SJCRH30 (cell line): ENCODE measurements at regions not wholly inside any gene's neighbourhood (a gene's known extent, or its start where the extent isn't known, plus 50 kb on each side); places are given as distances from the start of the nearest gene placed in this dataset.
"Not testable (repeated sequence)": the region's sequence is repeated elsewhere in the genome, so short reads cannot be mapped to it uniquely, and the experiment has no call there.

Experiments used
- DNase-seq, 2 experiments: peaks; one replicate each; pipeline ENCODE4 v3.0.0-alpha.2; 2015 to 2020
- H3K27ac ChIP-seq: fragments of 250-450 bp; sonication (Bioruptor Pico); 2 replicates; pipeline ENCODE4 v1.5.1; 2020; ENCODE audit warnings: mild to moderate bottlenecking, moderate library complexity
- H3K27me3 ChIP-seq: fragments of 250-450 bp; sonication (Bioruptor Pico); 2 replicates; pipeline ENCODE4 v1.5.1; 2020; ENCODE audit warnings: mild to moderate bottlenecking, moderate library complexity
- H3K36me3 ChIP-seq: fragments of 250-450 bp; sonication (Bioruptor Pico); 2 replicates; pipeline ENCODE4 v1.5.1; 2020; ENCODE audit warnings: mild to moderate bottlenecking, moderate library complexity
- H3K4me1 ChIP-seq: fragments of 250-450 bp; sonication (Bioruptor Pico); 2 replicates; pipeline ENCODE4 v1.5.1; 2020; ENCODE audit warnings: mild to moderate bottlenecking, moderate library complexity
- H3K4me3 ChIP-seq: fragments of 250-450 bp; sonication (Bioruptor Pico); 2 replicates; pipeline ENCODE4 v1.5.1; 2020; ENCODE audit warnings: mild to moderate bottlenecking, moderate library complexity
- H3K9me3 ChIP-seq: fragments of 250-450 bp; sonication (Bioruptor Pico); replicated peaks from 2 replicates; pipeline ENCODE4 v1.5.1; 2020; ENCODE audit warnings: mild to moderate bottlenecking, moderate library complexity

GRCh38 chr3:187473778-187474406 lies 105.7 kb downstream of the RTP4 start:
- DNase-seq = peak in 1 of 2 experiments; percentile 8
- Histone ChIP-seq H3K4me3 (no peak overlapping the region), H3K4me1 (no peaks in the 10 kb centered on the region), H3K36me3 (no peaks in the 10 kb centered on the region), H3K9me3 (no peaks in the 10 kb centered on the region), H3K27ac (no peak overlapping the region), H3K27me3 (no peaks in the 10 kb centered on the region)

- H3K4me3 ChIP-seq, H3K9me3 ChIP-seq, H3K4me1 ChIP-seq, H3K27me3 ChIP-seq, H3K27ac ChIP-seq, DNase-seq, H3K36me3 ChIP-seq: not testable (repeated sequence)
Measured at GRCh38 chr3:187466306-187466705, 98.1 kb downstream of the RTP4 start.

- Histone ChIP-seq H3K4me1 (no peaks in the 10 kb centered on the region), H3K36me3 (no peaks in the 10 kb centered on the region), H3K9me3 (no peaks in the 10 kb centered on the region), H3K27me3 (no peaks in the 10 kb centered on the region), H3K27ac (no peak overlapping the region), H3K4me3 (no peak overlapping the region)
- no peak for DNase-seq
Measured at GRCh38 chr3:187465503-187465902, 97.3 kb downstream of the RTP4 start.

- DNase-seq = no peak
- Histone ChIP-seq H3K9me3 (no peaks in the 10 kb centered on the region), H3K4me1 (no peaks in the 10 kb centered on the region), H3K27me3 (no peaks in the 10 kb centered on the region), H3K36me3 (no peaks in the 10 kb centered on the region), H3K4me3 (no peak overlapping the region), H3K27ac (no peak overlapping the region)
Measured at GRCh38 chr3:187464682-187465081, 96.5 kb downstream of the RTP4 start.

- H3K27me3 ChIP-seq = no peaks in the 10 kb centered on the region
- no peak for DNase-seq
- no peaks in the 10 kb centered on the region for H3K9me3 ChIP-seq
- no peaks in the 10 kb centered on the region for H3K4me1 ChIP-seq
- H3K36me3 ChIP-seq = no peaks in the 10 kb centered on the region
- H3K4me3 ChIP-seq = no peak overlapping the region
- H3K27ac ChIP-seq = no peak overlapping the region
Measured at GRCh38 chr3:187458921-187459320, 90.7 kb downstream of the RTP4 start.

- Histone ChIP-seq H3K9me3 (no peaks in the 10 kb centered on the region), H3K27ac (no peak overlapping the region), H3K27me3 (no peaks in the 10 kb centered on the region), H3K4me1 (no peaks in the 10 kb centered on the region), H3K36me3 (no peaks in the 10 kb centered on the region), H3K4me3 (no peak overlapping the region)
- DNase-seq = no peak
Measured at GRCh38 chr3:187458383-187458782, 90.2 kb downstream of the RTP4 start.

- H3K9me3 ChIP-seq = no peaks in the 10 kb centered on the region
Measured at GRCh38 chr3:187456250-187456649, 88.1 kb downstream of the RTP4 start.

GRCh38 chr3:187454085-187454815 lies 86.1 kb downstream of the RTP4 start:
- Histone ChIP-seq H3K27me3 (no peaks in the 10 kb centered on the region), H3K4me1 (no peaks in the 10 kb centered on the region), H3K27ac (no peak overlapping the region), H3K4me3 (no peak overlapping the region), H3K36me3 (no peaks in the 10 kb centered on the region), H3K9me3 (no peaks in the 10 kb centered on the region)
- DNase-seq = no peak

More at GRCh38 chr3:187456250-187456649, 88.1 kb downstream of the RTP4 start:
- Histone ChIP-seq H3K4me1 (no peaks in the 10 kb centered on the region), H3K36me3 (no peaks in the 10 kb centered on the region), H3K27me3 (no peaks in the 10 kb centered on the region), H3K4me3 (no peak overlapping the region), H3K27ac (no peak overlapping the region)
- DNase-seq = peak; percentile 2 to 4

- no peak for DNase-seq
- Histone ChIP-seq H3K4me3 (no peak overlapping the region), H3K27ac (no peak overlapping the region), H3K9me3 (no peaks in the 10 kb centered on the region), H3K27me3 (no peaks in the 10 kb centered on the region), H3K4me1 (no peaks in the 10 kb centered on the region), H3K36me3 (no peaks in the 10 kb centered on the region)
Measured at GRCh38 chr3:187450431-187451190, 82.4 kb downstream of the RTP4 start.

GRCh38 chr3:187448674-187449073 lies 80.5 kb downstream of the RTP4 start:
- H3K4me3 ChIP-seq = no peak overlapping the region
- H3K27me3 ChIP-seq = no peaks in the 10 kb centered on the region
- no peaks in the 10 kb centered on the region for H3K36me3 ChIP-seq
- DNase-seq = no peak
- H3K27ac ChIP-seq = no peak overlapping the region
- no peaks in the 10 kb centered on the region for H3K9me3 ChIP-seq
- no peaks in the 10 kb centered on the region for H3K4me1 ChIP-seq

- H3K27ac ChIP-seq = no peak overlapping the region
Measured at GRCh38 chr3:187447737-187448136, 79.6 kb downstream of the RTP4 start.

GRCh38 chr3:187445356-187445755 lies 77.2 kb downstream of the RTP4 start:
- DNase-seq = no peak
- no peaks in the 10 kb centered on the region for H3K36me3 ChIP-seq
- H3K4me1 ChIP-seq = no peaks in the 10 kb centered on the region
- no peaks in the 10 kb centered on the region for H3K9me3 ChIP-seq
- no peak overlapping the region for H3K4me3 ChIP-seq
- no peak overlapping the region for H3K27ac ChIP-seq
- H3K27me3 ChIP-seq = no peaks in the 10 kb centered on the region

More at GRCh38 chr3:187447737-187448136, 79.6 kb downstream of the RTP4 start:
- Histone ChIP-seq H3K27me3 (no peaks in the 10 kb centered on the region), H3K4me3 (no peak overlapping the region), H3K36me3 (no peaks in the 10 kb centered on the region), H3K9me3 (no peaks in the 10 kb centered on the region), H3K4me1 (no peaks in the 10 kb centered on the region)
- no peak for DNase-seq

- DNase-seq = no peak
- H3K27ac ChIP-seq = no peak overlapping the region
- H3K9me3 ChIP-seq = no peaks in the 10 kb centered on the region
- no peaks in the 10 kb centered on the region for H3K4me1 ChIP-seq
- H3K36me3 ChIP-seq = no peaks in the 10 kb centered on the region
- H3K4me3 ChIP-seq = no peak overlapping the region
- no peaks in the 10 kb centered on the region for H3K27me3 ChIP-seq
Measured at GRCh38 chr3:187434524-187434923, 66.3 kb downstream of the RTP4 start.

GRCh38 chr3:187430576-187430975 lies 62.4 kb downstream of the RTP4 start:
- DNase-seq = no peak
- Histone ChIP-seq H3K27ac (no peak overlapping the region), H3K36me3 (no peaks in the 10 kb centered on the region), H3K9me3 (no peaks in the 10 kb centered on the region), H3K27me3 (no peaks in the 10 kb centered on the region), H3K4me1 (no peaks in the 10 kb centered on the region), H3K4me3 (no peak overlapping the region)
